ENCODE measurements at regions not wholly inside any gene's neighbourhood (a gene's known extent, or its start where the extent isn't known, plus 50 kb on each side); places are given as distances from the start of the nearest gene placed in this dataset.

DNA sequence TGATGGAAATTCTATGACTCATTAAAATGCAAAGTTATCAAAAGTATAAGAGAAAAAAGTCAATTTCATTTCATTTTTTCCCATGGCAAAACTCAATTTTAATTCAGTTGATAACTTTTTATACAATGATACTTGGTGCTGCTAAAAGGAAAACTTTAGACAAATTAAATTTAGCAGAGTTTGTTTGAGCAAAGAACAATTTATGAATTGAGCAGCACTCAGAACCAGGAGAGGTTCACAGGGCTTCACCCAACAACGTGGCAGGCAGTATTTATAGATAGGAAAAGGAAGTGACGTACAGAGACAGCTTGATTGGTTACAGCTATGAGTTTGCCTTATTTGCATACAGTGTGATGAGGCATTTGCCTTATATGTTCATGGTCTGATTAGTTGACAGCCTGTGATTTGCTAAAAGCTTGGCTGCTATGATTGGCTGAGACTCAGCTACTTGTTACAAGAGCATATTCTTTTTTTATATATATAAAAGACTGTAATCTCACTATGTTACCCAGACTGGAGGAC is 157.2 kb upstream of the CELF2 start:
- no peak overlapping the region for H3K4me3 ChIP-seq (ENCODE audit: low read depth, low read length)
- TF ChIP-seq, protein P1, sequence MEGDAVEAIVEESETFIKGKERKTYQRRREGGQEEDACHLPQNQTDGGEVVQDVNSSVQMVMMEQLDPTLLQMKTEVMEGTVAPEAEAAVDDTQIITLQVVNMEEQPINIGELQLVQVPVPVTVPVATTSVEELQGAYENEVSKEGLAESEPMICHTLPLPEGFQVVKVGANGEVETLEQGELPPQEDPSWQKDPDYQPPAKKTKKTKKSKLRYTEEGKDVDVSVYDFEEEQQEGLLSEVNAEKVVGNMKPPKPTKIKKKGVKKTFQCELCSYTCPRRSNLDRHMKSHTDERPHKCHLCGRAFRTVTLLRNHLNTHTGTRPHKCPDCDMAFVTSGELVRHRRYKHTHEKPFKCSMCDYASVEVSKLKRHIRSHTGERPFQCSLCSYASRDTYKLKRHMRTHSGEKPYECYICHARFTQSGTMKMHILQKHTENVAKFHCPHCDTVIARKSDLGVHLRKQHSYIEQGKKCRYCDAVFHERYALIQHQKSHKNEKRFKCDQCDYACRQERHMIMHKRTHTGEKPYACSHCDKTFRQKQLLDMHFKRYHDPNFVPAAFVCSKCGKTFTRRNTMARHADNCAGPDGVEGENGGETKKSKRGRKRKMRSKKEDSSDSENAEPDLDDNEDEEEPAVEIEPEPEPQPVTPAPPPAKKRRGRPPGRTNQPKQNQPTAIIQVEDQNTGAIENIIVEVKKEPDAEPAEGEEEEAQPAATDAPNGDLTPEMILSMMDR (IDR thresholded peaks at IDR 0.05; ENCODE audit: borderline replicate concordance, insufficient read depth, low read depth, low read length): no peak

DNA sequence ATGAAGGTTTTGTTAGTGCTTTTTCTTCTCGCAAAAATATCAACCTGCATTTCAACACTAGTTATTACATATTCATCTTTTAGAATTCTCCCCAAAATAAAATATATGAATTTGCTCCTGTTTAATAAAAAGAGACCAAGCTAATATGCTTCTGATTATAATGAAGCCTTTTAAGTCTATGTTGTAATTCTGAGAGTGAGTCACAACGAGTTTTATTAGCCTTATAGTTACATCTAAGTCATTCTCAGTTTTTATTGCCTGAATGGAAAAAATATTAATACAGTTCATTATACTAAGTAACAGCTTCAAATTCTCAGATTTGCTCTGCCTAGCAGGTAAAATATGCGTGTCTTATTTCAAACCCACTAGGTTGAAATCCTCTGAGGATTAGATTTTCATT is 152.4 kb upstream of the CELF2 start:
- TF ChIP-seq, protein P1 (IDR thresholded peaks at IDR 0.05; ENCODE audit: borderline replicate concordance, insufficient read depth, low read depth, low read length): no peak
- H3K4me3 ChIP-seq (ENCODE audit: low read depth, low read length): no peak overlapping the region

DNA sequence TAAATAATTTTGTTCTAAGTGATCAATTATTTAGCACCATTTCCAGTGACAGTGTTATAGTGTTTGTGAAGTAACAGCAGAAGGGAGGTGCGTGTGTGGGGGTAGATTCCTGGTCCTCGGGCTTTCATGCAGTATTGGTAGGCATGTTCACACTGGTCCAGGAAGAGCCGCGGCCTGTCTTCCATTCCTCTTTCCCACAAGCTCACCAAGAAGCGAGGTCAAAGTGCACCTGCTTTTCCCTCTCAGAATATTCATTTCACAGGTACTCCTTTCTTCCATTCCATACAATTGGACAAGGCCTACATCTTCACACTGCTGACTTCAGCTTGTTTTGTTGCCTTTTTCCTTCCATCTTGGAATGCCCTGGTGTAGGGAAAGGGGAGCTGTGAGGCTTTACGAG is 151.8 kb upstream of the CELF2 start:
- TF ChIP-seq, protein P1 (IDR thresholded peaks at IDR 0.05; ENCODE audit: borderline replicate concordance, insufficient read depth, low read depth, low read length): no peak
- no peak overlapping the region for H3K4me3 ChIP-seq (ENCODE audit: low read depth, low read length)

DNA sequence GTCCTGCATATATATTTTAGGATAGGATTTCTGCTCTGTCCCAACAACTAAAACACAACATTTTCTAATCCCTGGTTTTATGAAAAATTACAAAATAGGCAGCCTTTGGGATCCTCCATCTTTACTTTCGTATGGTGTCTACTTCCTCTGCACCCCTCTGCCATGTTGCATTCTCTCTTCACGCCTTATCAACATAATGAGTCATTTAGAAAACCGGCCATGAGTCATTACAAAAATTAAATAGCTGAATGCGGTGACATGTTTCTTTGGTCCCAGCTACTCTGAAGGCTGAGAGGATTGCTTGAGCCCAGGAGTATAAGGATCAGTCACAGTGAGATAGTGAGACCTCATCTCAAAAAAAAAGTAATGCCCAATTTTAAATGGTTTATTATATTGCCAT is 148.1 kb upstream of the CELF2 start:
- TF ChIP-seq, protein P1 (IDR thresholded peaks at IDR 0.05; ENCODE audit: borderline replicate concordance, insufficient read depth, low read depth, low read length): no peak
- H3K4me3 ChIP-seq (ENCODE audit: low read depth, low read length): no peak overlapping the region

DNA sequence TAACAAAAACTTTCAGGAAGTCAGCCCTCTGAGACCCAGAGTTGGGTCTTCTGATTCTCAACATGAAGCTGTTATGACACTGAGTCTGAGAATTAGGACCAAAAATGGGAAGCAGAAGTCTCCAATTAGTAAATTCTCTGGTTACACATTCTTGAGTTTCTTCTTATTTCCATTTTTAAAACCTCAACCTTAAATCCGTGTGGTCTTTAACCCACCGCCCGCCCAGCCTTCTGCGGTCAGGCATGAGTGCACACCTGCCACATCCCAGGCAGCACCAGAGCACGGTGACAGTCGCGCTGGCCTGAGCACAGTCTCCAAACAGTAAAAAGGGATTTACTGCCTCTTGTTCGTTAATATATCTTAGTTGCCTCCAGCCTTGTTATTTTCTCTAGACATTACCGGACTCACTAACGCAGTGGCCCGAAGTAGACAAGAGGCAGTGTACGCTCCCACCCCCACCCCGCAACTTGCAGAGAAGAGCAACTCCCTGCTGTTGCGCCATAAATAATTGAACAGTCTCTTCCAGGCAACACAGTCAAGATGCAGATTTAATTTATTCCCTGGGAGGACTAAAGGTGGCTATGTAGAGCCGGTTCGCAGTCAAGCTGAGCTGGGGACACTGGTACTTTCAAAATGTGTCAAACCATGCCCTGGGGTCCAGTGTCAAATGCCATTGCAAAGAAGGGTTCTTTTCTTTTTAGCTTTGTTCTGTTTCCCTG is 147.0 kb upstream of the CELF2 start:
- H3K4me3 ChIP-seq (ENCODE audit: low read depth, low read length): no peak overlapping the region
- TF ChIP-seq, protein P1 (IDR thresholded peaks at IDR 0.05; ENCODE audit: borderline replicate concordance, insufficient read depth, low read depth, low read length): no peak

DNA sequence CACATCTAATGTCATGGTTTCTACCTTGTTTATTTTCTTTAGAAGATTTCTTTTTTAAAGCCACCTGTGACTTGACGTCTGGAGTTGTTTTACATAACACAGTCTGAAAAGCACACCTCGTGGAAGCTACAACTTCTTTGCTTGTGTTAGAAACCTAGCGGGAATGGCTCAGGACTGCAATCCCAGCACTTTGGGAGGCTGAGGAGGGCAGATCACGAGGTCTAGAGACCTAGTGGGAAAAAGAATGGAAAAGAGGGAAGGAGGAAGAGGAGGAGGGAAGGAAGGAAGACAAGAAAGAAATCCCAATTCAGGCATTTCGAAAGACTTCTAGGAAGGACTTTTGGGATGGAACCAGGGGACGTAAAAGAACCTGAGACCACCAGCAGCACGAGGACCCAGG is 146.3 kb upstream of the CELF2 start:
- no peak overlapping the region for H3K4me3 ChIP-seq (ENCODE audit: low read depth, low read length)
- TF ChIP-seq, protein P1 (IDR thresholded peaks at IDR 0.05; ENCODE audit: borderline replicate concordance, insufficient read depth, low read depth, low read length): no peak

DNA sequence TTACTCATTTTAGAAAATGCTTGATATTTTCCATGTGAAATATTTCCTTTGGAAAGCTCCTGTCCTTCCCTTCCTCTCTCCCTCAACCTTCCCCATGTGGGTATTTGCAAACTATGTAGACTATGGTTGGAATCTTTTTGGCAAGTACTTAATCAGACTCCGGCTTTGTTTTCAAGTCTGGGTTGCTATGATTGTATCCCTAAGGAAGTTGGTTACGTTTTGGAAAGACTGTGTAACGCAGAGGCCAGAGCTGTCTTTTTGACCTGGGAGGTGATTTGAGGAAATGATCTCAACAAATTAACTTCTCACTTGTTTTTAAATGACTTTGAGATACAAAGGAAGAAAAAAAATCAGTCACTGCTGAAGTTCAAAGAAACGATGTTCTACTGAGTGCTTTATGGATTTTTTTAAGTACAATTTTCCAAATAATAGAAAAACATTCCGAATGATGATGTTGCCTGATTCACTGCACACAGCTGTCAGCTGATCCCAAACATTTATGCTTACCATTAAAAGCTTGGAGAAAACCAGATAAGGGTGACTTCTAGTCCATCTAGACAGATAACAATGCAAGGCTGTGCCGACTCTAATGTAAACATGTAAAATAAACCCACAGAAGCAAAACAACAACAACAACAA is 145.5 kb upstream of the CELF2 start:
- TF ChIP-seq, protein P1 (IDR thresholded peaks at IDR 0.05; ENCODE audit: borderline replicate concordance, insufficient read depth, low read depth, low read length): no peak
- H3K4me3 ChIP-seq (ENCODE audit: low read depth, low read length): no peak overlapping the region

All from GM12875 (cell line).